ENCODE measurements at regions not wholly inside any gene's neighbourhood (a gene's known extent, or its start where the extent isn't known, plus 50 kb on each side); places are given as distances from the start of the nearest gene placed in this dataset.
"Not testable (repeated sequence)": the region's sequence is repeated elsewhere in the genome, so short reads cannot be mapped to it uniquely, and the experiment has no call there.

DNA sequence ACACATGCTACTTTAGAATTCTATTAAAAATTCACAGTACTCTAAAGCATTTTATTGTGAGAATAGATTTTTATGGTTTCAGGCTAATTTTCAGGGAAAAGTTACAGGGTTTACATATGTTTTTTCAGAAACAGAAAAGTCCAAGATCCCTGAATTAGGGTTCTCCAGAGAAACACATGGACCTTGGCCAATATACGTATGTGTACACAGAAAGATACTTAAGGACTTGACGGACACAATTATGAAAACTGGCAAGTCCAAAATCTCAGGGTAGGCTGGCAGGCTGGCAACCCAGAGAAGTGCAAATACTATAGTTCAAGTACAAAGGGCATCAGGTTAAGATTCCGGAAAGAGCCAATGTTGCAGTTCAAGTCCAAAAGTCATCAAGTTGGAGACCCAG is 1897.8 kb upstream of the PCDH10 start:
- no peak for DNase-seq

DNA sequence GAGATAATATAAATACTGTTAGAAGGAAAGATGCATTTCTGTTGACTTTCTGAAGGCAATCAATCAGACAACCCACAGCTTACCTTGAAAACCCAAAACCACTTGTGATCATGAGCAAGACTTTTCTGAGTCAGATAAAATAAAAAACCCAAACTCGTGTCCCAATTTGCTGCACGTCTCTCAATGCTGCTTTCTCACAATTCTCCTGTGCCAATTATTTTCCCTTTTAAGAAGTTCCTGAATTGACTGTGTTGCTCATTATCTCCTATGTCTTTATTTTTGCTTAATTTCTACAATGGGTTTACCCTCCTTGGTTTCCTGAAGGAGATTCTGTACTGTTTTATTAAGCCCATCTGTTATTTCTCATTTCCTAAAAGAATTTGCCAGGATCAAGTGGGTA is 1891.9 kb upstream of the PCDH10 start:
- DNase-seq, result no peak

DNA sequence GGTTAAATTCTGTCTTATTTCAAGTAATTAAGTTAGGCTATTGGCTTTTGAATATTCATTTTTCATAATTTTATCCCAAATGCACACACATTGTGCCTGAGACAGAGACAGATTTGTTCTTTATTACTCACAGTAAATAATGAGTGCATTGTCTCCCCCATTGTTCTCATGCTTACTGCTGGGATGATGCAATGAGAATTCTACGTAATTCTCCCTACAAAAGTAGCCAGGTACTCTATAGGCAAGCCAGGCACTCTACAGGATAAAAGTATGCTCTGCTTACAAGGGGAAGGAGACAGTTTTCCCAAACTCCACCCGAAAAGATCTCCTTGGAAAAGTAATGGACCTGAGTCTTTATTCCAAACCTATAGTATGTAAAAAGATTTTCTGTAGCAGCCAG is 1890.7 kb upstream of the PCDH10 start:
- no peak for DNase-seq

DNA sequence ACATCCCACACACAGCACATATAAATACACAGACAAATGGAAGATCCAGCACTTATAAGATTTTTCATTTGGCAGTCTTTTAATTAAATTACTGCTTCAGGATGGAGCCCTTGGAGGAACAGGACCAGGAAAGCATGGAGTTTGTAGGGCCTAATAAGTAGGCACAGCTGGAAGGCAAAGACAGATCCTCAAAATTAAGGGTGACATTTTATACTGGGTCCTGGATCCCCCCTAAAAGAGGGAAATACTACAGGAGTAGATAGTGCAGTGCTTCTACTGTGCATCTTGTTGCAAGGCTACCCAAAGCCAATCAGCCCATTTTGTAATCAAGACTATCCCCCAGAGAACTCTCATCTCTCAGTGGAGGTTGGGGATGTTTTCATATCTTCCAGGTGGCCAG is 1860.7 kb upstream of the PCDH10 start:
- no peak for DNase-seq

DNA sequence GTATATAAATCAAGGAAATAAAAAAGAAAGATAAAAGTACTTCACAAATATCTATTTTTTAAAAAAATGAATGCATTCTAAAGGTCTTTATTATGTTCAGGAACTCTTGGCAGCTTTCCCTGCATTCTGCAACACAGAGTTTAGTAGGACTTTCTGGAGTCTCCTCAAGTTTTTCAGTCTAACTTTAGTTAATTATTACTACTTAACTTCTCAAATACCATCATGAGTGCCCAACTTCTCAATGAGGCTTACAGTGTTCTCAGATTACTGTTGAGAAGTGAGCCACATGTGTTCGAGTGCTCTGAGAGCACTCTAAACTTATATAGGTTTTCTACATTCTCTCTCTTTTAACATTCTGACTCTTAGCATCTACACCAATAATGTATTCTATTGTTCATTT is 1852.9 kb upstream of the PCDH10 start:
- DNase-seq, result no peak

DNA sequence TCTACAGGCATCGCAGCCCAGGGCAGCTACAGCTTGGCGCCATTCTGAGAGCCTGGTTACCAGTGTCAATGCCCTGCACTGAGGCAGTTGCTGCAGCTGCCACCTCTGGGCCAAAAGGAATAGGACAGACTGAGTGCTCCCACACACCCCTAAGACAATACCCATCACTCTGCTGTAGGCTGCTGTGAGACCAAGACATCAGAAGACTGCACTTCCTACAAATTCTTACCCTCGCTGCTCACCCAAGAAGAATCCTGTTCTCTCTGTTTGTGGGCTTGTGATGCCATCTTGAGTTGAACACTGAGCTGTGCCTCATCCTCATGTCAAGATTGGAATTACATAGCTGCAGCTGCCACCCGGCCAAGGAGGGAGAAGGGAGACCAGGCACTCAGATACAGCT is 1847.0 kb upstream of the PCDH10 start:
- DNase-seq, result no peak

DNA sequence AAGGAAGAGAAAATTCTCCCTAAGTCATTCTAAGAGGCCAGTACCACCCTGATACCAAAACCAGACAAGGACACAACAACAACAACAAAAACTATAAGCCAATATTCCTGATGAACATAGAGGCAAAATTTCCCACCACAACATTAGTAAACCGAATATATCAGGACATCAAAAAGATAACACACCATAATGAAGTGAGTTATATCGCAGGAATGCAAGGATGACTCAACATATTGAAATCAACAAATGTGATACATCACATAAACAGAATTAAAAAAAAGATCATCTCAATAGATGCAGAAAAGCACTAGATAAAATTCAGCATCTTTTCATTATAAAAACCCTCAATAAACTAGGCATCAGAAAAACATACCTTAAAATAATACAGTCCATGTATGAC is 1844.4 kb upstream of the PCDH10 start:
- DNase-seq, result no peak

DNA sequence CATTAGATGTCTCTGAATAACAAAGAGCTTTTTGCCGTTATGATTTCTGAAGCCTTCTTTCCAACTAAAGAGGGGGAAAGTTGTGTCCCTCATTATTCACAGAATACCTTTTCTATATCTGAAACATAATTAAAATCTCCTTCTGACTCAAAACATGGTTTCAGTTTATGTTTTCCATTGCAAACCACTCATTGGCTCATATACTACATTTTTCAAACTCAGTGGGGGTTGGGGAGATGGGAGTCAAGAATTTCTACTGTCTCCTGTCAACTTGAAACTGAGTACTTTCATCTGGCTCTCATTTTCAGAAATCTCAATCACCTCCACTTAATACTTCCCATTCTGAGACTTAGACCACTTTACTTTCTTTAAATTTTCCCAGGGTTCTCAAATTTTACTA is 1839.5 kb upstream of the PCDH10 start:
- no peak for DNase-seq

DNA sequence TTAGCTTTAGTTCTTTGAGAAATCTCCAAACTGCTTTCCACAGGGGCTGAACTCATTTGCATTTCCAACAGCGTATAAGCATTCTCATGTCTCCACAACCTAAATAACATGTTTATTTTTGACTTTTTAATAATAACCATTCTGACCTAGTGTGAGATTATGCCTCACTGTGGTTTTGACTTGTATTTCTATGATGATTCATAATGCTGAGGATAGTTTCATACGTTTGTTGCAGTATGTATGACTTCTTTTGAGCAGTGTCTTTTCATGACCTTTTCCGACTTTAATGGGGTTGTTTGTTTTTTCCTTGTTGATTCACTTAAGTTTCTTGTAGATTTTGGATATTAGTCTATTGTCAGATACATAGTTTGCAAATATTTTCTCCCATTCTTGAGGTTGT is 1833.0 kb upstream of the PCDH10 start:
- DNase-seq, result no peak

DNA sequence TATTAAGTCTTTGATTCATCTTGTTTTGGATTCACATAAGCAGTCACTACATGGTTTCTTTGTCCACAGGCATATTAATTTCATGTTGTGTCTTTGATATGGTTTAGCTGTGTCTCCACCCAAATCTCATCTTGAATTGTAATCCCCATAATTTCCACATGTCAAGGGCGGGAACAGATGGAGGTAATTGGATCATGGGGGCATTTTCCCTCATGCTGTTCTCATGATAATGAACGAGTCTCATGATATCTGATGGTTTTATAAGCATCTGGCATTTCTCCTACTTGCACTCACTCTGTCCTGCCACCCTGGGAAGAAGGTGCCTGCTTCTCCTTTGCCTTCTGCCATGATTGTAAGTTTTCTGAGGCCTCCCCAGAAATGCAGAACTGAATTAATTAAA is 1811.2 kb upstream of the PCDH10 start:
- DNase-seq, result no peak

DNA sequence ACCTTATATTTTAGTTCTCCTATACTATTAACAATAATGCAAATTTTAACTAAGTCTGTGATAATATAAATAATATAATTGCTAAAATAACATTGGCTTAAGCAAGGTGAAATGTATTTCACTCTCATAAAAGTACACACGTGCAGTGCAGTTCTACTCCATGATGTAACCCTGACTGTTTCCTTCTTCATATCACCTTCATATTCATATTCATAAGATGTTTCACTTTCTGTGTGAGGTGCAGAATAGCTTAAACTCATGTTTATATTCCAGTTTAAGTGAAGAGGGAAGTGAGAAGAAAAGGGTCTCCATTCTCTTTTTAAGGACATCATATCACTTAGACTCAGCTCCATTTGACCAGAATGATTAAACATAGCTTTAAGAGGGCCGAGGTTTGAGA is 1810.0 kb upstream of the PCDH10 start:
- no peak for DNase-seq

DNA sequence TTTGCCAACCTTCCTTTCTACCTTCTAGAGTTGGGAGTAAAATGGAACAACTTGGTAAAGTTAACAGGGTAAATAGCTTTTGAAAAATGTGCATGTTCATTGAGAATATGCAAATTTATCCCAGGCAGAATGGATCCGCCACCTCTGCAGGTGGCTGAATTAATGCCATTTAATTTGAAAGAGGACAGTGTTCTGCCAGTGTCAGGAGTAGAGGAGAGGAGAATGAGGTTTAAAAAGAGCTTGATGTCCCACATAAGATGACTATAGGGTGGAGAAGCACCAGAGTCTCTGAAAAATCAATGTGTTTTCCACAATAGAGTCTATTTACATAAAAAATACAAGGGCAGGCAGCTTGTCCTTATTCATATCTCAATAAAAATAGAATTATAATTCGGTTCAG is 1804.3 kb upstream of the PCDH10 start:
- DNase-seq, result no peak

DNA sequence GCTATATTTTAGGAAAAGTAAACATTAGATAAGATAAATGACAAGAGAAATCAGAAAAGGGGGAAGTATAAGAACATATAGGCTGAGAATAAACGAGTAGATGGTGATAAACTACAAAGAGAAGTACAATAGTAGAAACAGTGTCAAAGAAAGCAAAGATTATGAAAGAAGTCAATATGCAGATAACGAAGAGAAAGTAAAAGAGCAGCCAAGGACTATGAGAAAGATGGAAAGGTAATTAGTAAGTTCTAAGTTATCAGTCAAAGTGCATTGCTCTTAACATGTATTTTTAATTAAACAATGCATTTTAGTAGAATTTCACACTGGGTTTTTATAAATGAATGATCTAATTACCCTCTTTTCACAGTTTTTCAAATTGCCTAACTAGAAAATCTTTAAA is 1801.3 kb upstream of the PCDH10 start:
- no peak for DNase-seq

DNA sequence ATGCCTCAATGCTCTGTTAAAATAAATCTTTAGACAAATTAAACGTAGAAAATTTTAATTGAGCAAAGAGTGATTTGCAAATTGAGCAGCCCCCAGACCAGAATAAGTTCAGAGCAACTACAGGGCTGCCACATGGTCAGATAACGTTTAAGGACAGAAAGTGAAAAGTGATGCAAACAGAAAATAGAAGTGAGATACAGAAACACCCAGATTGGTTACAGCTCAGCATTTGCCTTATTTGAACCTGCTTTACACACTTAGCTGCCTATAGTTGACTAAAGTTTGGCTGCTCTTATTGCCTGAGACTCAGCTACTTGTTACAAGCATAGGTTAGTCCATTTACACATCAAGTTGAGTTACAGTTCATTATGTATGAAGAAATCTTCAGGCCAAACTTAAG is 1800.8 kb upstream of the PCDH10 start:
- DNase-seq, result no peak

DNA sequence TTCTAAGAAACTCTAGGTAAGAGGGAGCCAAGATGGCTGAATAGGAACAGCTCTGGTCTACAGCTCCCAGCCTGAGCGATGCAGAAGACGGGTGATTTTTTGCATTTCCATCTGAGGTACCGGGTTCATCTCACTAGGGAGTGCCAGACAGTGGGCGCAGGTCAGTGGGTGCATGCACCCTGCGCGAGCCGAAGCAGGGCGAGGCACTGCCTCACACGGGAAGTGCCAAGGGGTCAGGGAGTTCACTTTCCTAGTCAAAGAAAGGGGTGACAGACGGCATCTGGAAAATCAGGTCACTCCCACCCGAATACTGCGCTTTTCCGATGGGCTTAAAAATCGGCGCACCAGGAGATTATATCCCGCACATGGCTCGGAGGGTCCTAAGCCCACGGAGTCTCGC is 1796.7 kb upstream of the PCDH10 start:
- DNase-seq, result not testable (repeated sequence)

DNA sequence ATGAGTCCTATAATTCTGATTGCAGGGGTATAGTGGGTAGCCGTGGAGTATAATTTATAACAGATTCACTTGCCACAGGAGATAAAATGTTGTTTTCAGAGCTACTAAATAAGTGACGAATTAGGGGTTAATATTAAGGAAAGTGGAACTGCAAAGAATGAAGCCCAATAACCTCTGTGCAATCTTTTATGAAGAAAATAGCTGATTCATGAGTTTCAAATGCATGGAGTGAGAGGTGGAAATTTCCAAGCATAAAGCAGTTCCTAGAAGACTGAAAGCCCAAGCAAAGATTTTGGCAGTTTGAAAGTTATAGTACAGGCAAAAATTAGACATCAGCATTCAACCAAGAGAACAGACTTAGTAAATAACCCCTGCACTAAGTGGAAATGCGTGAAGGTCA is 1782.4 kb upstream of the PCDH10 start:
- DNase-seq, result no peak

DNA sequence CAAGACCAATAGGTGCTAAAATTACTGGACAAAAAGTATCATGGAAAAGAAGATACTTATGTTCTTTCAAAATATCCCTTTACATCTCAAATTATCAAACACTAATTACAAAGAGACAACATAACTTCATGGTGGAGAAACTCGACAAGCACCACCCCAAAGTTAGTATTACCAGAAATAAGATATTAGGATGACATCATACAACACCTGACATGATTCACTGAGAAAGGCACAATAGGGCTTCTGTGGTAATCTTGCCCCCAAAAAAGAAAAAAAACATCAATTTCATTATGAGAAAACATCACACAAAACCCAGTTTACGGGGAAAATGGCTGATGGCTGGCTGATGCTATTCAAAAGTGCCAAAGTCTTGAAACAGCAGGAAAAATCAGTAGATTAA is 1781.7 kb upstream of the PCDH10 start:
- DNase-seq, result no peak

DNA sequence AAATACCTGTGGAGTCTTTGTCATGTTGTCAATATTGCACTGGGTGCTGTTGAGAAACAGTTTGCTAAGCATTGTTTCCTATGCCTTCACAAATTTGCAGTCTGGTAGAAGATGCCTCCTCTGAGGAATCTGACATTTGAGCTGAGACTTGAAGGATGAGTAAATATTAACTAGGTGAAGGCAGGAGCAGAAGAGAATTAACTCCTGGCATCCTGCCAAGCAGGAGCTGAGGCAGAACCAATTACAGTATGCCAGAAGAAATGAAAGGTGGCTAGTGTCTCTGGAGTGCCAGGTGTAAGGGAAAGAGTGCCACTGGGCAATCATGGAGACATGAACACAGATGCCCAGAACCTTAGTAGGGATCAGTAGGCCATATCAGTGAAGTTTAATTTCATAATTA is 1778.2 kb upstream of the PCDH10 start:
- no peak for DNase-seq

DNA sequence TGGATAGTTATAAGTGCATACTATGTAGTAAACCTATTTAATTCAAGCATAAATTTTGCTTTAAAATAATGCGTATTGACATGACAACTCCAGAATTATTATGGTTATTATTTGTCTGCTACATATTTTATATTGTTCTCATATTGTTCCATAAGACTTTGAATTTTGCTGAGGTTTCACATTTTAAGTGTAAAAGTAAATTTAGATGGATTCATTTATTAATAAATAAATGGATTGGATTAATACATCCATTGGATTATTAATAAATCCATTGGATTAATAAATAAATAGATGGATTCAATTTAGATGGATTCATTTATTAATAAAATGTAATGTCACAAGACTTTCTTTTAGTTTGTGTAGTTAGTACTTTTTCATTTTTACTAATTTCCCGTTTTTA is 1768.0 kb upstream of the PCDH10 start:
- DNase-seq, result no peak

DNA sequence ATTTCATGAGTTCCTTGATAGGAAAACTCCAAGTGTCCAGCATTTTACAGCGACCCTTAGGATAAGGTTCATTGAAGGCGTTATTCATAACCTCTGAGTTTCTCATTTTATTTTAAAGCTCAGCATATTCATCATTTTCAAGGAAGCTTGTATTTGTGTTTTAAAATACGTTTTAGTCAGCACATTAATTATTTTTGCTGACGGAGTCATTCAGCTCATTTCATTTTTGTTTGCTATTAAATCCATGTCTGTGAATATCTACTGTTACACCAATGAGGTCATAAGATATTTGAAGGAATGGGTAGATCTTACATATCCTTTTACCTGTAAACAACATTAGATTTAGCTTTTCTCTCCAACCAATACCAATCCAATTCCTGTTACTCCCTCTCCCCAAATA is 1766.3 kb upstream of the PCDH10 start:
- no peak for DNase-seq

DNA sequence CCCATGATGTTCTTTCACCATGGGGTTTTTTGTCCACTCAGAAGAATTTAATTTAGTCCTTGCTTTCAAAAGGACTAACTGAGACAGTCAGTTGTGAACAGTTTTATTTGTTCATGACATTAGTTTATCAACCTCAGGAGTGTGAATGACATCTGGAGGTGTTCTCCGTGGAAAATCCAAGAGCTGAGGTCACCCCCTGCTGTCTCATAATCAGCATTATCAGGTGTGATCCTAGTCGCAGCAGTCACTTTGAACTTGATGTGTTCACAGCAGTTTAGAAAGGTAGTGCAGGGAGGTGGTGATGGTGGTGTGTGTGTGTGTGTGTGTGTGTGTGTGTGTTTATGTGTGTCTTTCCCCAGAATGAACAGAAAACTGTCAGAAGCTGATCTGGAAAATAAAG is 1760.8 kb upstream of the PCDH10 start:
- DNase-seq, result no peak

DNA sequence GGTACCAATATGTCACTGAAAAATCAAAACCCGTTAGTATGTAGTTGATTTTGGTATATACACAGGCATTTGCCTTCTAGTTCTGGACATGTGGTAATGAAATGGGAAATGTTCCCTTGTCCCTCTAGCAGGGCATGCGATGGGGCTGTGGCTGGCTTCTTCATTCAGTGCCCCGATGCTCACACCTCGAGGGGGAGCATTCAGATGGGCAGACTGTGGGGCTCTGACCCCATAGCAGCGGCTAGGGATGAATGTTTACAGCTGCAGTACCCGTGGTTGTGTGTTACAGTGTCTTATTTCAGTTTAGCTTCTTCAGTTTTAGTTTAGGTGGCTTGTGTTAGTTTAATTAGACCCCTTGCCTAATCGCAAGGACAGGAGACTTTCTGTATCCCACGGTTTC is 1741.0 kb upstream of the PCDH10 start:
- DNase-seq, result no peak

DNA sequence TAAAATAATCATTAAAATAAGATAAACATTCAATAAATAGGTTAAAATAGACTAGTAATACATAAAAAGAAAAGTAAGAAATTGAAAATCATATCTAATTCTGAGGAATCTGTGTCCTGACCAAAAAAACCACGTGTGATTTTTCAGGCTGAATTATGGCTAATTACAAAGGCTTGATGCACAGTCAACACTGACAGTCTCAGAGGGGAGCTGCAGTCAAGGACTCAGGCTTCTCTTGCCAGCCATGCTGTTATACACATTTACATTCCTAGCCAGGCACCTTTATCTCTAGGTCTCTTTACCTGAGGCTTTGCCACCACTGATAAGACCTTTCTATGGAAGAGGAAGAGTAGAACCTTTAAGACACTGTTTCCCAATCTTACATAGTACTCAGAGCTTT is 1737.7 kb upstream of the PCDH10 start:
- DNase-seq, result no peak

DNA sequence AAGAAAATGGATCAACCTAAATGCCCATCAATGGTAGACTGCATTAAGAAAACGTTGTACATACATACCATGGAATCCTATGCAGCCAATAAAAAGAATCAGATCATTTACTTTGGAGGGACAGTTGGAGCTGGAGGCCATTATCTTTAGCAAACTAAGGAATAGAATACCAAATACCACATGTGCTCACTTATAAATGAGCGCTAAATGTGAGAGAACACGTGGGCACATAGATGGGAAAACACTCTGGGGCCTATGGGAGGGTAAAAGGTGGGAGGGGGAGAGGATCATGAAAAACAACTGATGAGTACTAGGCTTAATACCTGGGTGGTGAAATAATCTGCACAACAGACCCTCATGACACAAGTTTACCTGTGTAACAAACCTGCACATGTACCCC is 1729.9 kb upstream of the PCDH10 start:
- DNase-seq, result no peak

DNA sequence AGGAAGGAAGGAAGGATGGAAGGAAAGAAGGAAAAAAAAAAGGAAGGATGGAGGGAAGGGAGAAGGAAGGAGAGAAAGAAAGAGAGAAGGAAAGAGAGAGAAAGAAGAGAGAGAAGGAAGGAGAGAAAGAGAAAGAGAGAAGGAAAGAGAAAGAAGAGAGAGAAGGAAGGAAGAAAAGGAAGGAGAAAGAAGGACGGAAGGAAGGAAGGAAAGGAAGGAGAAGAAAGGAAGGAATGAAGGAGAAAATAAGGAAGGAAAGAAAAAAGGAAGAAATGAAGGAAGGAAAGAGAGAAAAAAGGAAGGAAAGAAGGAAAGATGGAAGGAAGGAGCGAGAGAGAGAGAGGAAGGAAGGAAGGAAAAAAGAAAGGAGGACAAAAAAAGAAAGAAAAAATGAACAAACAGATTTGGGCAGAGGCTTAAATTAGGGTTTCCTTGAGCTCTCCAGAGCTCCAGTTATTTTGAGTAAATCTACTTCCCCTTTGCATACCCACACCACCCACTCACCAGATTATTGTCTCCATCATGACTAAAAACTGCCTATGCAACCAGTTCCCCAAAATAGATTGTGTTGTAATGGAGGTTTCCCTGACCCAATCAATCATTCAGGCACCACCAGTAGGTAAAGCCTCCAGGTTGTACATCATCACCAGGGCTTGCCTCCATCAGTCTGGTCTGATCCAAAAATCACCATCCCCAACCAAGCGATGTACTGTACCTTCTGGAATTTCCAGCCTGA is 1722.9 kb upstream of the PCDH10 start:
- DNase-seq, result no peak

DNA sequence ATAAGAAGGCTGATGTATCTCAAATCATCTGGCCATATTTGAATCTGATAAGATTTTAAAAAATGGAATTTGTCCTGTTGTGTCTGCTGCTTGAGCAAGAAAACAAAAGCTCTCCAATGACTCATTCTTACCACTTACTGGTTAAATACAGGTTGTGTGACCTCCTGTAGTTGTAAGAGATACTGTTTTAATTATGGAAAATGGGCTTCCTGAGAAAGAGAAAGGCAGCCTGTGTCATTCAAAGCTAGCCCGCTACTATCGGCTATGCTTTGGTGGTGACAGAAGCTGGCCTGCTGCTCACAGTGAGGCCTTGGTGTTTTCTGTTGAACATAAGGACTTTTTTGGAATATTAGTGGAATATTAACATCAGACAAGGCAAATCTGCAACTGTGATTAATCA is 1722.1 kb upstream of the PCDH10 start:
- no peak for DNase-seq
